GM12878 (cell line): ENCODE measurements at regions not wholly inside any gene's neighbourhood (a gene's known extent, or its start where the extent isn't known, plus 50 kb on each side); places are given as distances from the start of the nearest gene placed in this dataset.

Experiments
- EZH2 ChIP-seq: IDR thresholded peaks from 2 replicates; pipeline ENCODE4 v1.6.1; 2012; ENCODE audit warnings: low read depth, mild to moderate bottlenecking, control low read depth, inconsistent platforms, low read length, borderline replicate concordance; ENCODE audit not compliant: control insufficient read depth
- MXI1 ChIP-seq: fragments of 150-350 bp; IDR thresholded peaks from 2 replicates; pipeline ENCODE4 v1.6.1; 2011; ENCODE audit warnings: low read depth, mild to moderate bottlenecking, inconsistent platforms, low read length, improper control_type of control experiment
- POLR2A ChIP-seq: IDR thresholded peaks from 2 replicates; pipeline ENCODE4 v1.6.1; 2011; ENCODE audit warnings: low read depth, mild to moderate bottlenecking, low read length
- SREBF2 ChIP-seq: IDR thresholded peaks from 2 replicates; pipeline ENCODE4 v1.6.1; 2012; ENCODE audit warnings: mild to moderate bottlenecking, low read length

GRCh38 chr2:101538076-101538475 is 63.2 kb upstream of the RFX8 start:
- TF ChIP-seq MXI1 (no peak), EZH2 (no peak), POLR2A (no peak), SREBF2 (no peak)
